ENCODE measurements at regions not wholly inside any gene's neighbourhood (a gene's known extent, or its start where the extent isn't known, plus 50 kb on each side); places are given as distances from the start of the nearest gene placed in this dataset.

- Histone ChIP-seq H3K4me1 (ENCODE audit: insufficient read depth, low read length, poor library complexity, severe bottlenecking) (no peaks in the 10 kb centered on the region), H3F3A (ENCODE audit: low read depth) (no peaks in the 10 kb centered on the region), H3K4me3 (ENCODE audit: low read length, poor library complexity, severe bottlenecking) (no peak overlapping the region), H3K9me2 (replicated peaks; ENCODE audit: low read depth, low read length) (no peaks in the 10 kb centered on the region), H2AFZ (ENCODE audit: low read length) (no peak overlapping the region), H3K79me2 (ENCODE audit: insufficient read depth, low read length) (no peaks in the 10 kb centered on the region), H3K9me3 (ENCODE audit: insufficient read depth, low read depth, low read length) (no peaks in the 10 kb centered on the region), H3K27me3 (ENCODE audit: insufficient read depth, low read length, poor library complexity, severe bottlenecking) (no peaks in the 10 kb centered on the region), H3K4me2 (ENCODE audit: low read depth, low read length, poor library complexity, severe bottlenecking) (no peak overlapping the region), H4K20me1 (ENCODE audit: insufficient read depth, low read length, poor library complexity, severe bottlenecking) (no peaks in the 10 kb centered on the region), H3K36me3 (ENCODE audit: insufficient read depth, low read length) (no peaks in the 10 kb centered on the region), H3K9ac (ENCODE audit: low read depth, low read length, poor library complexity, severe bottlenecking) (no peak overlapping the region)
- TF ChIP-seq EZH2phosphoT487 (IDR thresholded peaks at IDR 0.05; ENCODE audit: borderline replicate concordance) (no peak), CTCF (conservative IDR thresholded peaks at IDR 0.05; ENCODE audit: low read length) (no peak)
Observed at GRCh38 chr5:60330236-60330635, 369.7 kb downstream of the DEPDC1B start.

- no peaks in the 10 kb centered on the region for H3F3A ChIP-seq (ENCODE audit: low read depth)
- no peaks in the 10 kb centered on the region for H3K4me1 ChIP-seq (ENCODE audit: insufficient read depth, low read length, poor library complexity, severe bottlenecking)
- no peaks in the 10 kb centered on the region for H3K79me2 ChIP-seq (ENCODE audit: insufficient read depth, low read length)
- H3K4me3 ChIP-seq (ENCODE audit: low read length, poor library complexity, severe bottlenecking), result no peak overlapping the region
- H3K9me3 ChIP-seq (ENCODE audit: insufficient read depth, low read depth, low read length), result no peaks in the 10 kb centered on the region
- no peaks in the 10 kb centered on the region for H4K20me1 ChIP-seq (ENCODE audit: insufficient read depth, low read length, poor library complexity, severe bottlenecking)
- no peak overlapping the region for H3K4me2 ChIP-seq (ENCODE audit: low read depth, low read length, poor library complexity, severe bottlenecking)
- H2AFZ ChIP-seq (ENCODE audit: low read length), result no peak overlapping the region
- H3K9ac ChIP-seq (ENCODE audit: low read depth, low read length, poor library complexity, severe bottlenecking), result no peak overlapping the region
- no peak for TF ChIP-seq CTCF (conservative IDR thresholded peaks at IDR 0.05; ENCODE audit: low read length)
- no peak for TF ChIP-seq EZH2phosphoT487 (IDR thresholded peaks at IDR 0.05; ENCODE audit: borderline replicate concordance)
- no peaks in the 10 kb centered on the region for H3K9me2 ChIP-seq (replicated peaks; ENCODE audit: low read depth, low read length)
- no peaks in the 10 kb centered on the region for H3K36me3 ChIP-seq (ENCODE audit: insufficient read depth, low read length)
- H3K27me3 ChIP-seq (ENCODE audit: insufficient read depth, low read length, poor library complexity, severe bottlenecking), result no peaks in the 10 kb centered on the region
Observed at GRCh38 chr5:60325870-60326269, 374.1 kb downstream of the DEPDC1B start.

GRCh38 chr5:60323596-60323995 is 376.4 kb downstream of the DEPDC1B start:
- H3K27me3 ChIP-seq (ENCODE audit: insufficient read depth, low read length, poor library complexity, severe bottlenecking), result no peaks in the 10 kb centered on the region
- no peaks in the 10 kb centered on the region for H3K4me1 ChIP-seq (ENCODE audit: insufficient read depth, low read length, poor library complexity, severe bottlenecking)
- H3K79me2 ChIP-seq (ENCODE audit: insufficient read depth, low read length), result no peaks in the 10 kb centered on the region
- no peak overlapping the region for H3K4me2 ChIP-seq (ENCODE audit: low read depth, low read length, poor library complexity, severe bottlenecking)
- H3K9me2 ChIP-seq (replicated peaks; ENCODE audit: low read depth, low read length), result no peaks in the 10 kb centered on the region
- no peak overlapping the region for H3K4me3 ChIP-seq (ENCODE audit: low read length, poor library complexity, severe bottlenecking)
- H3K36me3 ChIP-seq (ENCODE audit: insufficient read depth, low read length), result no peaks in the 10 kb centered on the region
- no peaks in the 10 kb centered on the region for H4K20me1 ChIP-seq (ENCODE audit: insufficient read depth, low read length, poor library complexity, severe bottlenecking)
- H3K9me3 ChIP-seq (ENCODE audit: insufficient read depth, low read depth, low read length), result no peaks in the 10 kb centered on the region
- H3K9ac ChIP-seq (ENCODE audit: low read depth, low read length, poor library complexity, severe bottlenecking), result no peak overlapping the region
- TF ChIP-seq EZH2phosphoT487 (IDR thresholded peaks at IDR 0.05; ENCODE audit: borderline replicate concordance), result no peak
- no peak overlapping the region for H2AFZ ChIP-seq (ENCODE audit: low read length)
- no peaks in the 10 kb centered on the region for H3F3A ChIP-seq (ENCODE audit: low read depth)

GRCh38 chr5:60312098-60312497 is 387.9 kb downstream of the DEPDC1B start:
- no peaks in the 10 kb centered on the region for H3K36me3 ChIP-seq (ENCODE audit: insufficient read depth, low read length)
- H3K4me1 ChIP-seq (ENCODE audit: insufficient read depth, low read length, poor library complexity, severe bottlenecking), result peaks cover 2% of the 10 kb centered on the region
- H3K4me2 ChIP-seq (ENCODE audit: low read depth, low read length, poor library complexity, severe bottlenecking), result no peak overlapping the region
- no peaks in the 10 kb centered on the region for H3K9me2 ChIP-seq (replicated peaks; ENCODE audit: low read depth, low read length)
- H4K20me1 ChIP-seq (ENCODE audit: insufficient read depth, low read length, poor library complexity, severe bottlenecking), result no peaks in the 10 kb centered on the region
- H2AFZ ChIP-seq (ENCODE audit: low read length), result no peak overlapping the region
- no peaks in the 10 kb centered on the region for H3K27me3 ChIP-seq (ENCODE audit: insufficient read depth, low read length, poor library complexity, severe bottlenecking)
- H3K4me3 ChIP-seq (ENCODE audit: low read length, poor library complexity, severe bottlenecking), result no peak overlapping the region
- H3K9ac ChIP-seq (ENCODE audit: low read depth, low read length, poor library complexity, severe bottlenecking), result no peak overlapping the region
- H3K79me2 ChIP-seq (ENCODE audit: insufficient read depth, low read length), result no peaks in the 10 kb centered on the region
- no peaks in the 10 kb centered on the region for H3K9me3 ChIP-seq (ENCODE audit: insufficient read depth, low read depth, low read length)
- H3F3A ChIP-seq (ENCODE audit: low read depth), result no peaks in the 10 kb centered on the region
- no peak for TF ChIP-seq CTCF (conservative IDR thresholded peaks at IDR 0.05; ENCODE audit: low read length)
- TF ChIP-seq EZH2phosphoT487 (IDR thresholded peaks at IDR 0.05; ENCODE audit: borderline replicate concordance), result no peak

All from Loucy (cell line).